ENCODE measurements at regions not wholly inside any gene's neighbourhood (a gene's known extent, or its start where the extent isn't known, plus 50 kb on each side); places are given as distances from the start of the nearest gene placed in this dataset.

DNA sequence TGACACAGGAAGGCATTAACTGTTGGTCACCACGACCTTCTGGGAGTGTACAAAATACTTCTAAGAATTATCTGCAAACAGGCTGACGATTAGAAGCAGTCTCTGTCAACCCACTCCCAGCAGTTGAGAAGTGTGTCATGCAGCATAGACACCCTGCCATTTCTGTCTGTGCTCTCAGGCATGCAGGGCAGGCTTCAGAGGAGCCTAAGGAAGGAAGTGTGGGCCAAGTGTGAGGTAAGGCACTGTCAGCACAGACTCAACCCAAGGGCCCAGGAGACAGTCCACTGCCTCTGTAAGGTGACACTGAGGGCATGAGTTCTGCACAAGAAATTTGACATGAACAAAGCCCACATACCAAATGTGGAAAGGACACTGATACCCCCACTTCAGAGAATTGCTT, 109.0 kb upstream of the VIPR2 start:
- DNase-seq, result no peak

DNA sequence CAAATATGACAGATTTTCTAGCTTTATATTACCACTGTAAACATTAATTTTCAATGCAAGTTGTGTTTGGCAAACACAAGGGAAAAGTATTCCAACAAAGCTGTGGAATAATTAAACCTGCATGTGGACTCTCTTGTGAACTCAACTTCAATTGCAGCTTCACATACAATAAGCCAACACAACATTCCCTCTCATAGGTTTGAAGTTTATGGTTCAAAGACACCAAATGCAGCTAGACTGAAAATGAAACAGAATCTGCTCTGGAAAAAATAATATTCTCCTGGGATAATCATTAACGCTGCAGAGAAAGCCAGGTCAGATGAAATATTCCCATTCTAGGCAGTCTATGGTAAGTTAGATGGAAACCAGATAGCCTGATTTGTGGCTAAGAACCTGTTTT, 105.8 kb upstream of the VIPR2 start:
- no peak for DNase-seq

DNA sequence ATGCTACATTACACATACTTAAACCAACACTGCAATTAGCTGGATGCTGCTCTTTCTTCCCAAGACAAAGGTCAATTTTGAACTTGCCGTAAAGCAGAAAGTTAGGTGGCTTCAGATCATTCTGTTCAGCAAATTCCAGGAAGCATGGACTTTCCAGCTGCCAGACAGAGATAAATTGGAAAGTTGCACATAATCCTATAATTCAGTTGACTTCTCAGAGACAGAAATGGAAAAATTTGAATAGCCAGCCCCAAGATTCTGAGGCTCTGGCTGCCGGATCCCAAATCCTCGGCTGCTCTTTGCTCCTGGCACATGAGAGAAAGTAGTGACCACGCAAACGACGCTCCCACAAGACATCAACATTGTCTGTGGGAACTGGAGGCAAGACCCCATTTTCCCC, 105.0 kb upstream of the VIPR2 start:
- DNase-seq, result no peak

DNA sequence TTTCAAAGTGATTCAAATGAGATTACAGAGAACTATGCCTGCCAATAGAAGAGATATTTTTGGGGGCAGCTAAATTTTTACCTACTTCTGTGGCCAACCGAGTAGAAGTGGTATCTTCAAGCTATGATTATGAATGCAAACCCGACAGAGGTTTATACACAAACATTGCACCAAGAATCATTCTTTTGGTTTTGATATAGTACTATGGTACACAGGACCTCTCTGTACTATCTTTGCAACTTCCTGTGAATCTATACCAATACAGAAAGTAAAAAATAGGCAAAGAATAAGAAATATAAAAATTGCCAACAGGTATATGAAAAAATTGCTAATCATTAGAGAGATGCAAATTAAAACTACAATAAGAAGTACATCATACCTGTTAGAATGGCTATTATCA, 103.2 kb upstream of the VIPR2 start:
- DNase-seq, result no peak

DNA sequence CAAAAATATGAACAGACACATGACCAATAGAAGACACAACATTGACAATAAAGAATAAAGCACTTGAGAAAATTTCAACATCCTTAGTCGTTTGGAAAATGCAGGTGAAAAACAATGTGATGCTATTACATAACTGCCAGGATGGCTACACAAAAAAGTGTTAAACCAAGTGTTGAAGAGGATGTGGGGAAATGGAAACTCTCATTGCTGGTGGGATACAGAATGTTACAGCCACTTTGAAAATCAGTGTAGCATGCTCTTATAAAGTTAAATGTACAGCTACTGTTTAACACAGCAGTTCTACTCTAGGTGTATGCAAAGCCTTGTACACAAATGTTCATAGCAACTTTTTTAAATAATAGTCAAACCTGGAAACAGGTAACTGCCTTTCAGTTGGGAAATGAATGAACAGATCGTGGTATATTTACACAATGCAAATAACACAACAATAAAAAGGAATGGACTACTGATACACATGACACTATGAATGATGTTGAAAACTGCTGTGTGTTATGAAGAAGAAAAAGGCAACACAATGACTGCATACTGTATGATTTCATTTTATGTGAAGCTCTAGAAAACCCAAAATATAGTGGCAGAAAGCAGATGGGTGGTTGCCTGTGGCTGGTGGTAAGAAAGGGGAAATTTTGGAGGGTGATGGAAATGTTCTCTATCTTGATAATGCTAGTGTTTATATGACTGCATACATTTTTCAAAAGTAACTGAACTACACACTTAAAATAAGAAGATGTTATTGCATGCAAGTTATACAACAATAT, 102.2 kb upstream of the VIPR2 start:
- DNase-seq, result no peak

DNA sequence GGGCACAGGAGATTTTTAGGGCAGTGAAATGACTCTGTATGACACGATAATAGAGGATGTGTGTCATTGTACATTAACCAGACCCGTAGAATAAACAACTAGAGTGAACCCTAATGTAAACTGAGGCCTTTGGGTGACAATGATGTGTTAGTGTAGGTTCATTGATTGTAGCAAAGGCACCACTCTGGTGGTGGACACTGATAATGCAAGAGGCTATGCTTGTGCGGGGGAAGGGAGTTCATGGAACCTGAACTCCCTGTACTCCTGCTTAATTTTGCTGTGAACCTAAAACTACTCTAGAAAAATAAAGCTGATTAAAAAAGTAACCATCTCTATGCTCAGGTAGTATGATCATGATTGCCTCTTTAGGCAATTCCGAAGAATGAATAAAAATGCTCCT, 96.3 kb upstream of the VIPR2 start:
- DNase-seq, result no peak

DNA sequence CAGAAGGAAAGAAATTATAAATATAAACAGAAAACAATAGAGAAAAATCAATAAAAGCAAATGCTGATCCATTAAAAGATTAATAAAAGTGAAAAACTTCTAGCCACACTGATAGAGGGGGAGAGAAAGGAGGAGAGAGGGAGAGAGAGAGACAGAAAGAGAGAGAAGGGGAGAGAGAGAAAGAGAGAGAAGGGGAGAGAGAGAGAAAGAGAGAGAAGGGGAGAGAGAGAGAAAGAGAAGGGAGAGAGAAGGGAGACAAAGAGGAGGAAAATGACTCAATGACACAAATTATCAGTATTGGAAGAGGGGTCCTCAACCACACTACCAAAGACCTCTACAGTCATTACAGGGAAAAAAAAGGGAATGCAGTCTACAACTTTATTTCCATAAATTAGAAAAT, 94.4 kb upstream of the VIPR2 start:
- no peak for DNase-seq

DNA sequence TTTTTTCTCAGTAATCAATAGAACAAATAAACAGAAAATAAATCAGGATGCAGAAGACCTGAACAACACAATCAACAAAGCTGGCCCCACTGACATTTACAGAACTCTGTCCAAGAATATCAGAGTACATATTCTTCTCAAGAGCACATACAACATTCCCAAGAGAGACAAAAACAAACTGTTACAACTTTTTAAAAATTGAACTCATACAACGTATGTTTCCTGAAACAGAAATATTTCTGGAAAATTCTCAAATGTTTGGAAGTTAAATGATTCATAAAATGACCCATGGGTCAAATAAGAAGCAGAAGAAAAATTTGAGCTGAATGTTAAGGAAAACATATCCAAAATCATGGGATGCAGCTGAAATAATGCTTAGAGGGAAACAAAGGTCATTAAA, 93.9 kb upstream of the VIPR2 start:
- DNase-seq, result no peak

DNA sequence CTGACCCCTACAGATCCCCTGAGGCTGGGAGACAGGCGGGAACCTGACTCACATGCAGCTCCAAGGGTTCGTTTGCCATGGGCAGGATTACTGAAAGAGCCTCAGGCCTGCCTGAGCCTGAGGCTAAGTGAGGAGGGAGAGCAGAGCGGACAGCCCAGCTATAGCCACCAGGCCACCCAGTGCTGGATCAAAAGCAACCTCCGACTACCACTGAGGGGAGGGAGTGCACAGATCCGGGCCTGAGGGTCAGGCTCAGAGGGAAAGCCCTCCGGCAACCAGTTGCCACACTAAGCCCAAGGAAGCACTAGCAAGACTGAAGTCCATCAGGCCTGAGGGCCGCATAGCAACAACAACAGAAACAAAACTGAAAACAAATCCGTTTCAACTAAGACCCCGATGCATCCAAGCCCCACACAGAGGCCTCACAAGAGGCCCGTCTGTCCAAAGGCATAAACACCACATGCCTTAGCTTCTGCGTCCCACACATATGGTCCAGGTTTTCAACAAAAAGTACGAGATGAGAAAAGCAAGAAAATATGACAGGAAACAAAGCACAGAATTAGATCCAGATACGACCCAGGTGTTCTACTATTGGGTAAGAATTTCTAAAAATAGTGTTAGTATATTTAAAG, 92.5 kb upstream of the VIPR2 start:
- no peak for DNase-seq

DNA sequence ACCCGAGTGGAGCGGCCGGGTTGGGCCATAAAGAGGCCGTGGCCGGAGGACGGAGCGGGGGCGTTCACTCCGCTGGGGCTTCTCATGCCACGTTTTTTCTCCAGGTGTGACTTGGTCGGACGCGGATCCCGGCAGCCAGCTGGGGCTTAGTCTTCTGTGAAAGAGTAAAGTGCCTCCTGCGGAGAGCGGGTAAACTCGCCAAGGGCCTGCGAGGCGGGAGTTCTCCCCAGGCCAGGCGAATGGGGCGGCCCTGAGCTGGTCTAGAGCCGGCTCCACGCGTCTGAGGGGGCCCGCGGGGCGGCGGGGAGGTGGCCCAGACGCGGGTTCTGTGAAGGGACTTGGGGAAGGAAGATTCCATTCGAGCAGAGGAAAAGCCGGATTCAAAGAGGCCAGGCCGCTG, 86.3 kb upstream of the VIPR2 start:
- DNase-seq, result no peak

DNA sequence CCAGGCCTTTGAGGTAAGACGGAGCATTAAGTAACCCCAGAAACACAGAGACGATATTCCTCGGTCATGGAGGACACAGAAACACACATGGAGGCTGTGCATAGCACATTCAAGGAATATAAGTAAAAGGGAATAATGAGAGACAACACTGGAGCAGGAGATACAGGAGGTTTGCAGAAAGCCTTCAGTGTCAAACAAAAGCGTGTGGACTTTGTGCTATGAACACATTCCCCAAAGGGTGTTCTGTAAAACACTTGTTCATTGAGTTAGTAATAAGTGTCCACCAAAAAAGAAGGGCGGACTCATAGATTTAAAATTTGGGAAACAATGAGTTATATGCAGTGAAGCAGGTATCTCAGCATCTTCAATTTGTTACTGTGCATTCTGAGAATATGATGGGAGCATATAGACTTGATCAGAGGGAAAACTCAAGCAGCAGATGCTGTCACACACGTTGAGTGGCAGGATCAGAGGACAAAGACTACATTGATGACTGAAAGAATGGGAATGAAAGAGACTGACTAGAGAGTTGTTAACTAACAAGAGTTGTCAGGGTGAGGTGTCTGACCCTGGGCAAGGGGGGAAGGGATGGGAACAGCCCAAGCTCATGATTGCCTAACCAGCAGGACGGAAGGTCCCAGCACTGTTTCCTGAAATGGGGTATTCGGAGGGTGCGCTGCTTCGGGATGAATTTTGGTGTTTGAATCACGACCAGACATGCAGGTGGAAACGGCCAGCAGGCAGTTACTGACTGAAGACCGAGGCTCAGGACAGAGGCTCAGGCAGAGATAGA, 85.2 kb upstream of the VIPR2 start:
- no peak for DNase-seq

DNA sequence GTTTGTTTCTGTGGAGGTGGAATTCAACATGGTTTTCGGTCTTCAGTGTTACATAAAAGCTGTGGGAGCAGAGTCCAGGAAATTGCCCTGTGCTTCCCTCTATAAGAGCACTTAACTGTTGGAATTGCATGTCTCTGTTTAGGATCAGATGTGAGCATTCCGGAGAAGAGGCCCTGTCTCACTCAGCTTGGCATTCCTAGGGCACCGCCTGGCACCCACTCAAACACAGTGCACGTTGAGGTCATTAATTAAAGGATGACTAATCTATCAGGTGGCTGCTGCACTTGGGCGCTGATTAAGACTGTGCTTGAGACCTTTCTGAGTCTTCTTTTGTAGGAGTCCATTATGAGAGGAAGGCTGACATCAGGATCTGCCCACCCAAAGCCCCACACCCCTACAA, 82.8 kb upstream of the VIPR2 start:
- no peak for DNase-seq

DNA sequence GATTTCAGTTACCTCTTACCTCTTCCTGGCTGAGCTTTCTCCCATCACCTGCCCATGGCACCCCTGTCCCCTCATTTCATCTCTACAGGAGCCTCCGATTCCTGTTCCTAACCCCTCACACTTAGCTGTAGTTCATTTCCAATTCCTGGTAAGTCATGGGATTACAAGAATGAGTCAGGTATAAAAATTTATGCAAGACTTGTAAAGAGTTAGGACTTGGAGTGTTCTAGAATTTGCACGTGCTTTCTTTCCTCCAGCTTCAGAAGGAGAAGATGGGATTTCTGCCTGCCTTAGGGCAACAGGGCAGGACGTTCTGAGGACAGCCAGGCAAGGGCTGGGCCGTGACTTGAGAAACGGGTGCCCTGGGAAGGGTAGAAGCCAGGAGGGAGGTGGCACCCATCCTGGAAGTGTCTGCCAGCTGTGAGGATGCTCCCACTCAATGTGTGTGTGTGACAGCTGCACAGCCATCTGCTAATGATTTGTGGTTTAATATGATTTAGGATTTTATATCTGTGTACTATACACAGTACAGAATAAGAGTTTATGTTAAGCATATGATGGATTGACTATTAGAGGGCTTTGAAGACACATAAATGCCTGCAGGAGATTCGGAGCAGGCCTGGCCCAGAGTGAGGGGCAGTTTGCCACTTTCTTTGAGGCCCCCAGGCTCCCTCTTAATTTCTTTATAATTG, 81.5 kb upstream of the VIPR2 start:
- DNase-seq, result no peak

DNA sequence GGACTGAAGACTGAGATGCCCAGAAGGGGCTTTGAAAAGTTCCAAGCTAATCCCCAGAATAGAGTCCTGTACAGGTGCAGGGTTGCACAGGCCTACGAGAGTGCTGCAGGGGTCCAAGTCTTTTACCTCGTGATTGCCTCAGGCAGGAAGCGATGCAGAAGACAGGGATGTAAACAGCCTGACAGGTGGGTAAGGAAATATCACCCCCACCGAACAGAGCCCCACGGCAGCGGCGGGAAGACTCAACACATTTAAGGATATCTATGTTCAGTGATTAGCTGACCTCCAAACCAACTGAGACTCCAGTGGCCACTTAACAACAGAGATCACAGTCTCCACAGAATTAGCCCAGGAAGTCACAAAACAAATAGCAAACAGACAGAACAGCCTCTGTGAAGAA, 73.9 kb upstream of the VIPR2 start:
- DNase-seq, result no peak

DNA sequence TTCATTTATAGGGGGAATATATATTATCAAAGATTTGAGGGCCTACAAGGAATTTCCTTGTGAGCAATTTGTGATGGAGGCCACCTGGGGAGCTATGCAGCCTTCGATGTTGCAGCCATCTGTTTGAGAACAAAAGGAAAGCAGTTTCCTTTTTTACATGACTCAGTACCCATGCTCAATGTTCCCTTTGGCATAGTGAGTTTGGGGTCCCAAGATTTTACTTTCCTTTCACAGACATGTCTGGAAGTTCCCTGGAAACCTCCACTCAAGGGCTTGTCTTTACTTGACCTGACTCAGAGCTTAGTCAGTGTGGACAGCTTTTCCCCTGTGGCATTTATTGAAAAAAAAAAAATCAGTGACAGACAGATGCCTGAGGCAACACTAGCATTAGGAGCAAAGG, 73.5 kb upstream of the VIPR2 start:
- no peak for DNase-seq

DNA sequence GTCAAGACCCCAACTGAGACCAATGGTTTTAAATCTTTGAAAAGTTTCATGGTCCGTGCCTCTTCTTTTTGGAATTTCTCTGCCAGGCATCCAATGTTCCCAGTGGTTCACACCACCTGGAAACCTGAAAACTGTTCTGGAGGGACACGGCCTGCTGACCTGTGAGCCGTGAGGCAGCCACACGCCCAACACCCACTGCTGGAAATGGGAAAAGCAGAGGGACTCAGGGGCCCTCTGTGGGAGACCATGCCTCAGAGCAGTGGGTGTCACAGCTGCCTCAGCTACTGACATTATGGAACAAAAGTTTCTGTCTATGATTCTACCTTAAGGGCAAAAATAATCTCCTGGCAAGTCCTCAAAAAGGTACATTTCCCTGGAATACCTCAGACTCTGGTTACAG, 70.4 kb upstream of the VIPR2 start:
- no peak for DNase-seq

DNA sequence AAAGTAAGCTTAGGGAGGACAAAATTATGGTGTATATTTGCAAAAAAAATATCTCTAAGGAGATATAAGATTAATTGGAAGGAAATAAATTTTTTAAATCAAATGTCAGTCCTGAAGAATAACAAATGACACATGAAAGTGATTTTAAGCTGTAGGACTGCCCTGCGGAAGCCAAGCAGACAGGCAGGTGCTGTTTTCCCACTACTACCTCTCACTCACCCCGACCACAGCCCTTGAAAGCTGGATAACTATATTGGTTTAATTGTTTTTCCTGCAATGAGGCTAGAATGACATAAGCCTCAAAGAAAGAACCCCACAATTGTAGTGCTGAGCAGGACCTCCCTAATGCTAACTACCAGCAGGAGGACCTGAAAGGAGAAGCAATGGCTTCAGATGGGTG, 68.6 kb upstream of the VIPR2 start:
- DNase-seq, result no peak

DNA sequence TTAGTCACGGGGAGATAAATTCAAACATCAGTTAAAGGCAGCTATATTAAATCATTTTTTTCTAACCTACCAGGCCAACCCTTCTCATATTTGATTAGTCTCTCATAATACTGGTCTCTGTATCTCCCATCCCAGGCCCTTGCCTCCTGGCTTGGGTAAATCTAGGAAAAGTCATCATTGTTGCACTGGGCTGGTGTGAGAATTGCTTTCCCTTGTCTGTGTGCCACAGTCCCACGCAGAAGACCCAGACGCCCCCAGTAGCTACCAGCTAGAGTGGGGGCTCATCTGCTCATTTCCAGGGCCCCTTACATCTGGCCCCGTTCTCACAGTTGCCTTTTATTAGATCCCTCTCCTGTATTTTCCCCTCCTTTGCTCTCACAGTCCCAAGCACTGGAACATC, 67.6 kb upstream of the VIPR2 start:
- DNase-seq, result no peak

DNA sequence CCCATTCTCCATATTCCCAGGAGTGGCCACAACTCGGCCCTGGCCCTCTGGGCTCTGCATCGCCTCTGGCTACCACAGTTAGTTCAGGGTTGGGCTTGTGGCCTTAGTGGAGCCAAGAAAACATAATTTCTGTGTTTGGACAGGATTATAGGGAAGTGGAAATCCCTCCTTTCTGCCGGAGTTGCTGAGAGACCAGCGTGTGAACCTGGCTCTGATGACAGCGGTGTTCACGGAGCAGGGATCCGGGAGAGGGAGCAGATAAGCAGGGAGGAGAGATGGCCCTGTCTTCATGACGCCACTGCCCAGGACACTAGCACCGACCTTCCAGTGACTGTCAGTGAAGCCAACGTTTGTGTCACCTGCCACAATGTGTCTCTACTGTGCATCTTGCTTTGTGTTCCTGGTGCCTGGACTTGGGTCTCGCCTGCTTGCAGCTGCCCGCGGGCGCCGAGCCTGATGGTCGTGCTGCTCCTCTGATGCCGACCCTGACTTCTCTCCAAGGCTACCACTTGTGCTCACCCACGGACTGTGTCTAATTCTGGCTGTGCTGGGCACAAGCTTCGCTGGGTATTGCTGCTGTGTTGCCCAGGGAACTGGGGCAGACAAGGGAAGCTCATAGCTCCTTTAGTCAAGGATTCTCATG, 67.0 kb upstream of the VIPR2 start:
- no peak for DNase-seq

DNA sequence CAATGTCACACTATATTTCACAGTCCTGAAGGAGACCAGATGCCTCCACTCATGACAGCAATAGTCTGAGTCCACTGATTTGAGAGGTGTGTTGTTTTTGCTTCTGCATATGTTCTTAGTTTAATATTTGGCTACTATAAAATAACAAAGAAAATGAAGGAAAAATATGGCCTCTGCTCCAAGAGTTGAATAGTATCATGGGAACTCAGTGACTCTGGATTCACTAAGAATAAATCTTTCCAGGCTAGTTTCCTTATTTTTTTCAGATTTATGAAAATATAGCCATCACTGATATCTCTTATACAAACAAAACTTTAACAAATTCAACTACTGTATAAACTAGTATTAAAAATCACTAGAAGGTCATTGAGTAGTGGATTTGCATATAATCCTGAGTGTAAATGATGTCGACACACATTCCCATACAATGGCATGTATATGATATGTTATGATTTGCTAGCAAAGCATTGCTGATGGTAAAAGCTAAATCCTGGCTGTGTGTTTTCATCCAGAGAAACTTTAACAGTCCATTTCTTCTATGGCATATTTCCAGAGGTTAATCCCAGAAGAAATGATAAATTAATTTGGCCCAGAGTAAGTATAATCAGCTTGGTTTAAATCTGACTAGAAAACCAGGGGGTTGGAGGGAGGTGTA, 66.0 kb upstream of the VIPR2 start:
- no peak for DNase-seq

DNA sequence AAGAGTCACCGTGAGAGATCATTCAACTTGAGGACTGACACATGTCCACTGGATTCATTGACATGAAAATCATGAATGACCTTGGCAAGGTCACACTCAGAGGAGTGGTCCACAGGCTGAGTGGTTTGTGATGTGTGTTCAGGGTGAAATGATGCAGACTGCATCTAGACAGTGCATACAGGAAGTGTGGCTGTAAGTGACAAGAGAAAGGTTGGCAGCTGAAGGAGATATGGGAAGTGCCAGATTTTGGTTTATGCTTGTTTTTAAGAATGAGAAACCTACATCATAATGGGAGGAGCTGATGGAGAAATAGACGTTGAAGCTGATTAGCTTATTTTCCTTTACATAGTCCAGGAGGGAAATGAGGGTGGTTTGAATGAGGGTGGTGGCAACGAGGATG, 64.8 kb upstream of the VIPR2 start:
- no peak for DNase-seq

DNA sequence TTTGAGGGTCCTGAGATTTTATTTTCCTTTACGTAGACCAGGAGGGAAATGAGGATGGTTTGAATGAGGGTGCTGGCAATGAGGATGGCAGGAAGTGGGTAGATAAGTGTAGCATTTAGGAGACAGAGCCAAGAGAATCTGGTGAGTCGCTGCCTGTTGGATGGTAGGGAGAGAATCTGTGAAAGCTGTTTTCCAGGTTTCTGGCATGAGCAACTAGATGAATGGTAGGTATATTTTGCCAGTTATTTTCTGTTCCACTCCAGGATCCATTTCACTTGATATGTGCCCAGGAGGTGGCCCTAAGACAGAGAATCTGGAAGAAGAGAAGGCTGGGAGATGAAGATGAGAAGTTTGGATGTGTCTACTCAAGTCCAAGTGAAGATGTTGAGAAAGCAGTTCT, 63.3 kb upstream of the VIPR2 start:
- no peak for DNase-seq

DNA sequence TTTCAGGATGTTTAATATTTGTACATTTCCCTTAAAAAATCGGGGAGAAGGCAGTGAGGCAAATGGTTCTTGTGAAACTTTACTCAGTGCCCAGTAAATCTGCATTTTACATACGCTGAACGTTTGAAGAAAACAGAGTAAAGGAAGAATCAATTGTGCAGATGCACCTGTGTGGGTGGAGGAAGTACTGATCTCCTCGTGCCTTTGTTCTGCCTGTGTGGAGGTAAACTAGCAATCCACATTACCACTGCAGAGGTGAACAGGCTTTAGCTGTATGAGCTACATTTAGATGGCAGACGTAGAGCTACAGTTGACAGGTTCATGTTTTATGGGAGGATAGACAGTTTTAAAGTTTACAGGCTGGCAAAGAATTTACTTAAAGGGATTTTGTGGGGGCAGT, 62.7 kb upstream of the VIPR2 start:
- no peak for DNase-seq

Data from NCI-H1930 (cell line).